Left kidney (tissue), 1 donor: ENCODE measurements at regions not wholly inside any gene's neighbourhood (a gene's known extent, or its start where the extent isn't known, plus 50 kb on each side); places are given as distances from the start of the nearest gene placed in this dataset.

Experiments used
- DNase-seq: peaks from one replicate; pipeline ENCODE4 v3.0.0-alpha.2; 2013

- no peak for DNase-seq
Observed at GRCh38 chr10:124227055-124227975, 133.9 kb upstream of the CHST15 start.

GRCh38 chr10:124226271-124227054, 133.1 kb upstream of the CHST15 start:
- no peak for DNase-seq

GRCh38 chr10:124225467-124226270, 132.3 kb upstream of the CHST15 start:
- DNase-seq = no peak

- no peak for DNase-seq
Observed at GRCh38 chr10:124225029-124225466, 131.7 kb upstream of the CHST15 start.

GRCh38 chr10:124224331-124225028, 131.1 kb upstream of the CHST15 start:
- no peak for DNase-seq

GRCh38 chr10:124223711-124224085, 130.3 kb upstream of the CHST15 start:
- no peak for DNase-seq

GRCh38 chr10:124222988-124223710, 129.8 kb upstream of the CHST15 start:
- no peak for DNase-seq

- DNase-seq = no peak
Observed at GRCh38 chr10:124222318-124222987, 129.1 kb upstream of the CHST15 start.

GRCh38 chr10:124221356-124222317, 128.2 kb upstream of the CHST15 start:
- peak; percentile 47 for DNase-seq

- no peak for DNase-seq
Observed at GRCh38 chr10:124220971-124221355, 127.6 kb upstream of the CHST15 start.

- no peak for DNase-seq
Observed at GRCh38 chr10:124220547-124220946, 127.1 kb upstream of the CHST15 start.

GRCh38 chr10:124219655-124220054, 126.3 kb upstream of the CHST15 start:
- no peak for DNase-seq

- no peak for DNase-seq
Observed at GRCh38 chr10:124219062-124219461, 125.7 kb upstream of the CHST15 start.

GRCh38 chr10:124217906-124218804, 124.8 kb upstream of the CHST15 start:
- DNase-seq = no peak

GRCh38 chr10:124217031-124217430, 123.6 kb upstream of the CHST15 start:
- DNase-seq = no peak

- no peak for DNase-seq
Observed at GRCh38 chr10:124214610-124215375, 121.4 kb upstream of the CHST15 start.

- no peak for DNase-seq
Observed at GRCh38 chr10:124213899-124214510, 120.6 kb upstream of the CHST15 start.
